GM23248 (cell line): ENCODE measurements at regions not wholly inside any gene's neighbourhood (a gene's known extent, or its start where the extent isn't known, plus 50 kb on each side); places are given as distances from the start of the nearest gene placed in this dataset.

ENCODE experiments used
- EZH2 ChIP-seq: fragments of 200-600 bp; sonication (generic); IDR thresholded peaks from 2 replicates; pipeline ENCODE4 v1.6.1; 2018; ENCODE audit warnings: antibody characterized with exemption, mild to moderate bottlenecking; ENCODE audit not compliant: insufficient read depth, poor library complexity, severe bottlenecking
- EZH2phosphoT487 ChIP-seq: fragments of 200-600 bp; sonication (generic); IDR thresholded peaks from 2 replicates; pipeline ENCODE4 v1.6.1; 2018; ENCODE audit warnings: antibody characterized with exemption, moderate library complexity, mild to moderate bottlenecking, low read depth; ENCODE audit not compliant: insufficient read depth

DNA sequence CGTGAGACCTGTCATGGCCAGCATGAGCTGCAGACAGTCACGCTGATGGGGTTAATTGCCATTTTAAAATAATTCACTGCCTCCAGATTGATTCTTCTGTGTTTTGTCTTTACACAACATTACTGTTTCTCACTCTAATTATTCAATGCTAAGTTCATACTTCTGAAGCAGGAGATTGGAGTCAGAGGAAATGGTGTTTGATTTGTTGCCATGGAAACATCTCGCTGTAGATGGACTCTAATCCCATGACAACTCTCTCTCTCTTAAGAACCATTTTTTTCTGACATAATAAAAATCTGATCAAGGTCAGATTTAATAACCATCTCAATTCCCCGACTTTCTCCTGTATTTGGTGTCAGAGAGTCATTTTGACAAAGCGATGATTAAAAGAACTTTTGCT is 209.0 kb downstream of the IDS start:
- TF ChIP-seq EZH2 (no peak), EZH2phosphoT487 (no peak)
